GM23248 (cell line): ENCODE measurements at regions not wholly inside any gene's neighbourhood (a gene's known extent, or its start where the extent isn't known, plus 50 kb on each side); places are given as distances from the start of the nearest gene placed in this dataset.

Experiments used
- DNase-seq: peaks from one replicate; pipeline ENCODE4 v3.0.0-alpha.2; 2015
- H2AFZ ChIP-seq: fragments of 200-600 bp; sonication (generic); 2 replicates; pipeline ENCODE4 v1.6.1; 2016; ENCODE audit warnings: antibody characterized with exemption
- H3F3A ChIP-seq: fragments of 200-600 bp; sonication (generic); 2 replicates; pipeline ENCODE4 v1.6.1; 2016; ENCODE audit warnings: mild to moderate bottlenecking, antibody characterized with exemption, mixed run types; ENCODE audit not compliant: insufficient read depth
- H3K27ac ChIP-seq: fragments of 200-600 bp; sonication (generic); 2 replicates; pipeline ENCODE4 v1.5.1; 2016; ENCODE audit warnings: mild to moderate bottlenecking
- H3K27me3 ChIP-seq: fragments of 200-600 bp; sonication (generic); replicated peaks from 2 replicates; pipeline ENCODE4 v1.6.1; 2016; ENCODE audit warnings: mild to moderate bottlenecking; ENCODE audit not compliant: insufficient read depth
- H3K36me3 ChIP-seq: fragments of 200-600 bp; sonication (generic); 2 replicates; pipeline ENCODE4 v1.6.1; 2016; ENCODE audit warnings: low read depth, mild to moderate bottlenecking
- H3K4me1 ChIP-seq: fragments of 200-600 bp; sonication (generic); 2 replicates; pipeline ENCODE4 v1.6.1; 2016; ENCODE audit warnings: mild to moderate bottlenecking; ENCODE audit not compliant: insufficient read depth
- H3K4me2 ChIP-seq: fragments of 200-600 bp; sonication (generic); one replicate; pipeline ENCODE4 v1.6.1; 2016; ENCODE audit warnings: mild to moderate bottlenecking; ENCODE audit not compliant: unreplicated experiment
- H3K4me3 ChIP-seq: fragments of 200-600 bp; sonication (generic); 2 replicates; pipeline ENCODE4 v1.5.1; 2016; ENCODE audit warnings: mild to moderate bottlenecking
- H3K79me2 ChIP-seq: fragments of 200-600 bp; sonication (generic); 2 replicates; pipeline ENCODE4 v1.6.1; 2016; ENCODE audit warnings: mild to moderate bottlenecking; ENCODE audit not compliant: insufficient read depth
- H3K9ac ChIP-seq: fragments of 200-600 bp; sonication (generic); 2 replicates; pipeline ENCODE4 v1.6.1; 2016; ENCODE audit warnings: mild to moderate bottlenecking
- H3K9me2 ChIP-seq: fragments of 200-600 bp; sonication (generic); 2 replicates; pipeline ENCODE4 v1.6.1; 2016; ENCODE audit warnings: mixed run types, mild to moderate bottlenecking, moderate library complexity; ENCODE audit not compliant: insufficient read depth
- H3K9me3 ChIP-seq: fragments of 200-600 bp; sonication (generic); one replicate; pipeline ENCODE4 v1.6.1; 2017; ENCODE audit warnings: low read depth
- H4K20me1 ChIP-seq: fragments of 200-600 bp; sonication (generic); 2 replicates; pipeline ENCODE4 v1.6.0; 2016; ENCODE audit not compliant: insufficient read depth
- EZH2 ChIP-seq: fragments of 200-600 bp; sonication (generic); IDR thresholded peaks from 2 replicates; pipeline ENCODE4 v1.6.1; 2018; ENCODE audit warnings: antibody characterized with exemption, mild to moderate bottlenecking; ENCODE audit not compliant: insufficient read depth, poor library complexity, severe bottlenecking
- EZH2phosphoT487 ChIP-seq: fragments of 200-600 bp; sonication (generic); IDR thresholded peaks from 2 replicates; pipeline ENCODE4 v1.6.1; 2018; ENCODE audit warnings: antibody characterized with exemption, moderate library complexity, mild to moderate bottlenecking, low read depth; ENCODE audit not compliant: insufficient read depth
- WGBS, 2 experiments: methylation state at CpG; one replicate each; pipeline ENCODE4 v1.1.6; 2015 to 2017; ENCODE audit warnings: low lambda C conversion rate in 2 of 2, low coverage in 1 of 2; ENCODE audit errors: missing lambda C conversion rate in 2 of 2; 5-methylcytosine and 5-hydroxymethylcytosine counted together
- in situ Hi-C: fragments of 300-500 bp; cut with MboI; formaldehyde crosslinking; loops from 2 replicates; pipeline ENCODE4 v1.15.0; 2020

DNA sequence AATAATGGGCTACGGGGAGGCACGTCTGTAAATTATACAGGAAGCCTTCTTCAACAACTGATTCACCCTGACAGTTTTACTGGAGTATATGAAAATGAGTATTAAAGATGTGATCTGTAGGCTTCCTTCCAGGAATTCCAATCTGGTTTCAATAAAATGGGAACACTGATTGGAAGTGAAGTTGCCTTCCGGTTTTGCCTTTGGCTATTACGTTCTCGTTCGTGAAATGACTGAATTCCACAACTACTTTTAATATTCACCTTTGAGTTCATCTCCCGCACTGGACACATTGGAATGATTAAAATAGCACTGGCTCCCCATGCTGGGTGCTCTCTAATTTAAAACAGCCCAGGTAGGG, 350.1 kb upstream of the MKI67 start:
- Histone ChIP-seq H4K20me1 (no peaks in the 10 kb centered on the region), H3F3A (no peaks in the 10 kb centered on the region), H3K9ac (no peak overlapping the region), H3K36me3 (no peaks in the 10 kb centered on the region), H3K9me2 (no peaks in the 10 kb centered on the region), H3K9me3 (no peaks in the 10 kb centered on the region), H3K4me1 (no peaks in the 10 kb centered on the region), H3K4me2 (no peak overlapping the region), H3K27me3 (no peaks in the 10 kb centered on the region), H3K4me3 (no peak overlapping the region), H3K27ac (no peak overlapping the region), H3K79me2 (no peaks in the 10 kb centered on the region), H2AFZ (no peak overlapping the region)
- DNase-seq: no peak
- TF ChIP-seq EZH2phosphoT487 (no peak), EZH2 (no peak)
- in situ Hi-C loops: no loop called here
- WGBS, 2 experiments: 7 to 8% methylated on average over 7 of the region's 7 CpGs

- Histone ChIP-seq H3F3A (no peaks in the 10 kb centered on the region), H2AFZ (no peak overlapping the region), H3K9ac (no peak overlapping the region), H3K36me3 (no peaks in the 10 kb centered on the region), H3K4me3 (no peak overlapping the region), H3K4me2 (no peak overlapping the region), H3K27ac (no peak overlapping the region), H3K9me3 (no peaks in the 10 kb centered on the region), H3K79me2 (no peaks in the 10 kb centered on the region), H4K20me1 (no peaks in the 10 kb centered on the region), H3K4me1 (no peaks in the 10 kb centered on the region), H3K27me3 (no peaks in the 10 kb centered on the region), H3K9me2 (no peaks in the 10 kb centered on the region)
- TF ChIP-seq EZH2phosphoT487 (no peak), EZH2 (no peak)
- 12 to 22% methylated on average over 4 of the region's 4 CpGs for WGBS, 2 experiments
- in situ Hi-C loops: no loop called here
- DNase-seq: no peak
These were observed 350.6 kb upstream of the MKI67 start for GRCh38 chr10:128476845-128477244.

DNA sequence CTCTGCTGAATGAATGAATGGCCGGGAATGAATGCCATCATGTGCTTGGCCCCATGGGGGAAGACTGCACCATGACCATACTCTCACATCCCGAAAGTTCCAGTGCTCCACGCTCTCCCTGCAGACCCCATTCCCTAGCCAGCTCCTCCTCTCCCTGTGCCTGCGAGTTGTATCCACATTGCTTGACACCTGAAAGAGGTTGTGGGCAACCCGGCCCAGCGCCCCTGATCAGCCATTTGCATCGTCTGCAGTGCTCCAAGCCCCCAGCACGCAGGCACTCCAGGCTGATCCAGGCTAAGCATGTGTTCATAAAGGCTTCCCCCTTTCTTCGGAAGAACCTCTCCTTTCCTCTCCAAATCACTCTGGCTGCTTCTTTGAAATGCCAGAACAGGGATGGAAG, 354.4 kb upstream of the MKI67 start:
- H3K9me3 ChIP-seq: no peaks in the 10 kb centered on the region
- H3K79me2 ChIP-seq: no peaks in the 10 kb centered on the region
- H3K9me2 ChIP-seq: no peaks in the 10 kb centered on the region
- WGBS, 2 experiments: 8 to 10% methylated on average over 9 of the region's 9 CpGs
- no peaks in the 10 kb centered on the region for H3F3A ChIP-seq
- H3K27ac ChIP-seq: no peak overlapping the region
- no peak overlapping the region for H3K9ac ChIP-seq
- in situ Hi-C loops: no loop called here
- no peak for TF ChIP-seq EZH2
- no peak for TF ChIP-seq EZH2phosphoT487
- H3K4me2 ChIP-seq: no peak overlapping the region
- no peak overlapping the region for H2AFZ ChIP-seq
- H4K20me1 ChIP-seq: no peaks in the 10 kb centered on the region
- H3K27me3 ChIP-seq: no peaks in the 10 kb centered on the region
- no peak overlapping the region for H3K4me3 ChIP-seq
- H3K4me1 ChIP-seq: no peaks in the 10 kb centered on the region
- no peak for DNase-seq
- no peaks in the 10 kb centered on the region for H3K36me3 ChIP-seq

DNA sequence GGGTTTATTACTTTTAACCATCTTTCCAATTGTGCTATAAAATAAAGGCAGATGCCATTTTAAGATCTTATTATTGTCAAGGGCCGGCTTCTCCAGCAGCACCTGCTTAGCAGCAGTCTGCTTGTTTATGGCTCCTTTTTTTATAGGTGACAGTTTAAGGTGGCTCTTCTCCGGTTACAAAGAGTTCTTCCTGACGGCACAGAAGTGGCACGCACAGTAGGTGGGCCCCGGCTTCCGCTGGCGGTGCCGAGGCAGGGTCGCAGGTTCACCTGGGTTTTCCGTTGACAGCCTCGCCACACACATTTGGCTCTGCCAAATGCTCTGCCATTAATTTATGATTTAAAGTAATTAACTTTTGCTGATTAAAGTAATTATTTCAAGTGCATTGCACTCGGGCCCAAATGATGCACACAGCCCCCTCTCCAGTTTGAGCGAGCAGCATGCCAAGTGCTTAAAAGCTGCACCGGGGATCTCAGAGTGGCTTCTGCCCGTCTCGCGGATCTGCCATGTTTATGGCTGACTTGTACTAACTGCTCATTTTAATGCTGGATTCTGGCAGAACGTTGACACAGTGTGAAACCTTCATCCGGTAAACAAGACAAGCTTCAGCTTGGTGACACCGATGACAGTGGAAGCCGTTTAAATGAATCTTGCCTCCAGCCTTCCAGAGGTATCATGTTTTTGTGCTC, 355.1 kb upstream of the MKI67 start:
- in situ Hi-C loops: no loop called here
- H3K4me3 ChIP-seq: no peak overlapping the region
- no peaks in the 10 kb centered on the region for H3K9me2 ChIP-seq
- H3K9me3 ChIP-seq: no peaks in the 10 kb centered on the region
- no peak overlapping the region for H3K9ac ChIP-seq
- no peaks in the 10 kb centered on the region for H3K36me3 ChIP-seq
- TF ChIP-seq EZH2phosphoT487: no peak
- no peak for TF ChIP-seq EZH2
- no peak overlapping the region for H3K27ac ChIP-seq
- no peaks in the 10 kb centered on the region for H3F3A ChIP-seq
- 24 to 32% methylated on average over 21 of the region's 21 CpGs for WGBS, 2 experiments
- no peaks in the 10 kb centered on the region for H3K79me2 ChIP-seq
- H4K20me1 ChIP-seq: no peaks in the 10 kb centered on the region
- no peak overlapping the region for H3K4me2 ChIP-seq
- H2AFZ ChIP-seq: no peak overlapping the region
- H3K27me3 ChIP-seq: no peaks in the 10 kb centered on the region
- no peaks in the 10 kb centered on the region for H3K4me1 ChIP-seq
- DNase-seq: no peak

DNA sequence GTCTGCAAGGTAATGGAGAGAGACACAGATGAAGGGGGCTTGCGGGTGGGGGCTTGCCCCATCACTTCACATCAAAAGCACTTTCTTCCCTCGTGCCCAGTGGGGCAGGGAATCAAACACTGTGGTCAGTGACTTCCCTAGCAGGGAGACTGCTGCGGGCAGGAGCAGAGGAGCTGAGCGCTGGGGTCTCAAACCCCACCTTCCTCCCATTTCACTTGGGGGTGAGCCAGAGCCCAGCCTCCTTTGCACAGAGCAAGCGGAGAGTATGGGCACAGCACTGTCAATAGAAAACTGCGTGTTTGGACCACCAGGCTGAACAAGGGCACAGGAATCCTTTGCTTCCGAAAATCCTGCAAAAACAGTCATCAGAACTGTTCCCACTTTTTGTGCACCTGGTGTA, 355.8 kb upstream of the MKI67 start:
- WGBS, 2 experiments: 35 to 49% methylated on average over 7 of the region's 7 CpGs
- Histone ChIP-seq H3K4me1 (no peaks in the 10 kb centered on the region), H3K27me3 (no peaks in the 10 kb centered on the region), H3K36me3 (no peaks in the 10 kb centered on the region), H3F3A (no peaks in the 10 kb centered on the region), H3K9me2 (no peaks in the 10 kb centered on the region), H3K9ac (no peak overlapping the region), H3K4me3 (no peak overlapping the region), H3K27ac (no peak overlapping the region), H3K4me2 (no peak overlapping the region), H2AFZ (no peak overlapping the region), H4K20me1 (no peaks in the 10 kb centered on the region), H3K79me2 (no peaks in the 10 kb centered on the region), H3K9me3 (no peaks in the 10 kb centered on the region)
- DNase-seq: no peak
- TF ChIP-seq EZH2 (no peak), EZH2phosphoT487 (no peak)
- in situ Hi-C loops: no loop called here
